H1 (cell line): ENCODE measurements at regions not wholly inside any gene's neighbourhood (a gene's known extent, or its start where the extent isn't known, plus 50 kb on each side); places are given as distances from the start of the nearest gene placed in this dataset.

Experiments
- CBX5 ChIP-seq: fragments of 300-800, 300-1000 bp; sonication (generic); IDR thresholded peaks from 2 replicates; pipeline ENCODE4 v1.7.1; 2016; ENCODE audit warnings: antibody characterized with exemption, low read length, low read depth
- CEBPB ChIP-seq: IDR thresholded peaks from 2 replicates; pipeline ENCODE4 v1.6.1; 2012; ENCODE audit warnings: low read depth, low read length
- CHD1 ChIP-seq: IDR thresholded peaks from 2 replicates; pipeline ENCODE4 v1.6.1; 2012; ENCODE audit warnings: low read depth, low read length, improper control_type of control experiment
- CREB1 ChIP-seq: IDR thresholded peaks from 2 replicates; pipeline ENCODE4 v1.6.1; 2012; ENCODE audit warnings: inconsistent platforms
- CTCF ChIP-seq, 3 experiments: IDR thresholded peaks; 1 replicate in 2 of 3; 2 replicates in 1 of 3; pipeline versions ENCODE4 v1.5.1 to v1.6.1; 2011; ENCODE audit warnings: low read length in 3 of 3, mild to moderate bottlenecking in 3 of 3, inconsistent platforms in 2 of 3, low read depth in 1 of 3, moderate library complexity in 1 of 3; ENCODE audit not compliant: insufficient read depth in 1 of 3; ENCODE audit errors: control extremely low read depth in 1 of 3
- EZH2 ChIP-seq: fragments of 200-600 bp; sonication (generic); IDR thresholded peaks from 2 replicates; pipeline ENCODE4 v1.7.1; 2012; ENCODE audit warnings: low read depth, mild to moderate bottlenecking, moderate library complexity, low read length, inconsistent platforms; ENCODE audit not compliant: severe bottlenecking
- KDM1A ChIP-seq: fragments of 200-600, 300-600 bp; sonication (generic); IDR thresholded peaks from 2 replicates; pipeline ENCODE4 v1.7.1; 2016; ENCODE audit warnings: mild to moderate bottlenecking, low read length, borderline replicate concordance
- POLR2A ChIP-seq, 2 experiments: IDR thresholded peaks; 1 replicate in 1 of 2; 2 replicates in 1 of 2; pipeline ENCODE4 v1.6.1; 2011; ENCODE audit warnings: low read depth in 2 of 2, low read length in 2 of 2, mild to moderate bottlenecking in 2 of 2; ENCODE audit errors: control extremely low read depth in 1 of 2
- POLR2AphosphoS5 ChIP-seq: IDR thresholded peaks from 2 replicates; pipeline ENCODE4 v1.6.1; 2011; ENCODE audit warnings: low read depth, low read length
- SAP30 ChIP-seq: fragments of 300-600 bp; sonication (generic); IDR thresholded peaks from 2 replicates; pipeline ENCODE4 v1.7.1; 2012; ENCODE audit warnings: low read length, moderate library complexity, mild to moderate bottlenecking, inconsistent platforms; ENCODE audit not compliant: insufficient read depth, insufficient replicate concordance
- TAF1 ChIP-seq: IDR thresholded peaks from 2 replicates; pipeline ENCODE4 v1.6.1; 2011; ENCODE audit warnings: mild to moderate bottlenecking, low read depth, low read length
- TAF7 ChIP-seq: optimal IDR thresholded peaks from 2 replicates; pipeline ENCODE3; 2011; ENCODE audit warnings: low read depth, mild to moderate bottlenecking, inconsistent platforms, low read length, moderate library complexity, borderline replicate concordance
- TBP ChIP-seq: IDR thresholded peaks from 2 replicates; pipeline ENCODE4 v1.6.1; 2011; ENCODE audit warnings: low read depth, low read length, improper control_type of control experiment

- TF ChIP-seq POLR2A (IDR thresholded peaks at IDR 0.05; ENCODE audit: control extremely low read depth in 1 of 2, low read depth in 2 of 2, low read length in 2 of 2), result no peak
- no peak for TF ChIP-seq EZH2
- TF ChIP-seq POLR2AphosphoS5, result no peak
- TF ChIP-seq TBP, result no peak
- TF ChIP-seq CREB1, result no peak
- TF ChIP-seq KDM1A, result no peak
- TF ChIP-seq CTCF (IDR thresholded peaks at IDR 0.05; ENCODE audit: control extremely low read depth in 1 of 3, insufficient read depth in 1 of 3, low read depth in 1 of 3, low read length in 3 of 3), result no peak
- no peak for TF ChIP-seq SAP30
- no peak for TF ChIP-seq TAF7
- no peak for TF ChIP-seq CEBPB
- TF ChIP-seq CBX5, result no peak
- TF ChIP-seq TAF1, result no peak
- TF ChIP-seq CHD1, result no peak
Observed at GRCh38 chr6:155693573-155694418, 238.2 kb upstream of the NOX3 start.
